ENCODE measurements at regions not wholly inside any gene's neighbourhood (a gene's known extent, or its start where the extent isn't known, plus 50 kb on each side); places are given as distances from the start of the nearest gene placed in this dataset.

GRCh38 chr5:171673328-171673727 lies 112.3 kb upstream of the SMIM23 start:
- TF ChIP-seq CTCF (conservative IDR thresholded peaks at IDR 0.05; ENCODE audit: low read depth, low read length) (no peak), SMC3 (IDR thresholded peaks at IDR 0.05; ENCODE audit: low read depth, low read length) (no peak), MXI1 (IDR thresholded peaks at IDR 0.05; ENCODE audit: borderline replicate concordance, low read depth, low read length) (no peak), RFX5 (IDR thresholded peaks at IDR 0.05; ENCODE audit: low read depth, low read length) (no peak), BHLHE40 (IDR thresholded peaks at IDR 0.05; ENCODE audit: low read depth, low read length) (no peak), FOS (IDR thresholded peaks at IDR 0.05; ENCODE audit: low read depth, low read length) (no peak), POLR2A (IDR thresholded peaks at IDR 0.05; ENCODE audit: low read depth, low read length) (no peak), MAZ (IDR thresholded peaks at IDR 0.05; ENCODE audit: borderline replicate concordance, low read depth, low read length) (no peak), RCOR1 (IDR thresholded peaks at IDR 0.05; ENCODE audit: insufficient replicate concordance, low read length) (no peak), RAD21 (IDR thresholded peaks at IDR 0.05; ENCODE audit: low read length) (no peak)
- TF ChIP-seq, protein P1, sequence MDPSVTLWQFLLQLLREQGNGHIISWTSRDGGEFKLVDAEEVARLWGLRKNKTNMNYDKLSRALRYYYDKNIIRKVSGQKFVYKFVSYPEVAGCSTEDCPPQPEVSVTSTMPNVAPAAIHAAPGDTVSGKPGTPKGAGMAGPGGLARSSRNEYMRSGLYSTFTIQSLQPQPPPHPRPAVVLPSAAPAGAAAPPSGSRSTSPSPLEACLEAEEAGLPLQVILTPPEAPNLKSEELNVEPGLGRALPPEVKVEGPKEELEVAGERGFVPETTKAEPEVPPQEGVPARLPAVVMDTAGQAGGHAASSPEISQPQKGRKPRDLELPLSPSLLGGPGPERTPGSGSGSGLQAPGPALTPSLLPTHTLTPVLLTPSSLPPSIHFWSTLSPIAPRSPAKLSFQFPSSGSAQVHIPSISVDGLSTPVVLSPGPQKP (IDR thresholded peaks at IDR 0.05; ENCODE audit: borderline replicate concordance, low read depth, low read length) = no peak
